Nephron (organoid): ENCODE measurements at regions not wholly inside any gene's neighbourhood (a gene's known extent, or its start where the extent isn't known, plus 50 kb on each side); places are given as distances from the start of the nearest gene placed in this dataset.
"Not testable (repeated sequence)": the region's sequence is repeated elsewhere in the genome, so short reads cannot be mapped to it uniquely, and the experiment has no call there.

Source experiments
- H3K27ac Mint-ChIP-seq, 3 experiments: 2 replicates each; pipeline ENCODE4 v1.8.0; 2020; ENCODE audit warnings: mixed read lengths in 3 of 3, mild to moderate bottlenecking in 2 of 3, moderate library complexity in 1 of 3
- H3K27me3 Mint-ChIP-seq: 2 replicates; pipeline ENCODE4 v1.8.0; 2021; ENCODE audit warnings: low read depth, mild to moderate bottlenecking, moderate library complexity, mixed read lengths
- H3K36me3 Mint-ChIP-seq: 2 replicates; pipeline ENCODE4 v1.8.0; 2020; ENCODE audit warnings: low read depth, mixed read lengths
- H3K4me1 Mint-ChIP-seq: 2 replicates; pipeline ENCODE4 v1.8.0; 2020; ENCODE audit warnings: mixed read lengths
- H3K4me3 Mint-ChIP-seq, 3 experiments: 2 replicates each; pipeline ENCODE4 v1.8.0; 2020; ENCODE audit warnings: mild to moderate bottlenecking in 3 of 3, mixed read lengths in 3 of 3, moderate library complexity in 2 of 3
- H3K9me3 Mint-ChIP-seq: 2 replicates; pipeline ENCODE4 v1.8.0; 2020; ENCODE audit warnings: mixed read lengths
- TF ChIP-seq, protein P1 (sequence below), 3 experiments: fragments of 200-600 bp; sonication (generic); IDR thresholded peaks; one replicate each; pipeline ENCODE4 v1.5.0; 2021; ENCODE audit warnings: antibody characterized with exemption in 3 of 3; ENCODE audit not compliant: unreplicated experiment in 3 of 3

DNA sequence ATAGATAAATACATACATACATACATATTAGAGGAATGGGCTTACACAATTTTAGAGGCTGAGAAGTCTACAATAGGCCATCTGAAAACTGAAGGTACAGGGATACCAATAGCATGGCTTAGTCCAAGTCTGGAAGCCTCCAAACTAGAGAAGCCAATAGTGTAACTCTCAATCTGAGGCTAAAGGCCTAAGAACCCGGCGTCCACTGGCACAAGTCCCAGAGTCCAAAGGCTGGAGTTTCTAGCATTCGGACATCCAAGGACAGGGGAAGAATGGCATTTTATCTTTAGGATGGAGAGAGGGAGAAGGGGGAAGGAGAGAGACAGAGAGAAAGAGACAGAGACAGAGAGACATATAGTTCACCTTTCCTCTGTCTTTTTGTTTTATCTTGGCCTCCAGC, 63.7 kb upstream of the SYT4 start:
- TF ChIP-seq, protein P1, sequence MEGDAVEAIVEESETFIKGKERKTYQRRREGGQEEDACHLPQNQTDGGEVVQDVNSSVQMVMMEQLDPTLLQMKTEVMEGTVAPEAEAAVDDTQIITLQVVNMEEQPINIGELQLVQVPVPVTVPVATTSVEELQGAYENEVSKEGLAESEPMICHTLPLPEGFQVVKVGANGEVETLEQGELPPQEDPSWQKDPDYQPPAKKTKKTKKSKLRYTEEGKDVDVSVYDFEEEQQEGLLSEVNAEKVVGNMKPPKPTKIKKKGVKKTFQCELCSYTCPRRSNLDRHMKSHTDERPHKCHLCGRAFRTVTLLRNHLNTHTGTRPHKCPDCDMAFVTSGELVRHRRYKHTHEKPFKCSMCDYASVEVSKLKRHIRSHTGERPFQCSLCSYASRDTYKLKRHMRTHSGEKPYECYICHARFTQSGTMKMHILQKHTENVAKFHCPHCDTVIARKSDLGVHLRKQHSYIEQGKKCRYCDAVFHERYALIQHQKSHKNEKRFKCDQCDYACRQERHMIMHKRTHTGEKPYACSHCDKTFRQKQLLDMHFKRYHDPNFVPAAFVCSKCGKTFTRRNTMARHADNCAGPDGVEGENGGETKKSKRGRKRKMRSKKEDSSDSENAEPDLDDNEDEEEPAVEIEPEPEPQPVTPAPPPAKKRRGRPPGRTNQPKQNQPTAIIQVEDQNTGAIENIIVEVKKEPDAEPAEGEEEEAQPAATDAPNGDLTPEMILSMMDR (IDR thresholded peaks at IDR 0.05; ENCODE audit: unreplicated experiment in 3 of 3), result no peak
- H3K36me3 Mint-ChIP-seq, result no peaks in the 10 kb centered on the region
- no peaks in the 10 kb centered on the region for H3K4me1 Mint-ChIP-seq
- no peaks in the 10 kb centered on the region for H3K27me3 Mint-ChIP-seq
- no peak overlapping the region for H3K4me3 Mint-ChIP-seq
- peaks cover 10% of the 10 kb centered on the region for H3K9me3 Mint-ChIP-seq
- no peak overlapping the region for H3K27ac Mint-ChIP-seq

DNA sequence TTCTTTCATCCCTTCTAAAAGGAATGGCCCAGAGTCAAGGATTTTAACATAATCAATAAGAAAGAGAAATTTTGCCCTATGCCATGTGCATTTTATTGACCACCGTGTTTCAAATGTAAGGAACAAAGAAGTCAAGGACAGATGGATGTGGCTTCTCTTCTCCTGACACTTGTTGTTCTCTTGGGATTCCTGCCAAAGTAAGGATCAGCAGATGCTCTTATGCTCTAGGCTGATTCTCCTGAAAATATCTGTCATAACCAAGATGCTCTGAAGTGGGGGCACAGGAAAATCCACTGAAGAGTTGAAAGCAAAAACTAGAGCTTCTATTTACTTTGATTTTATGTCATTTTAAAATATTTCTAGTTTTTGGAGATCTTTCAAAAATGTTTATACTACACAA, 72.9 kb upstream of the SYT4 start:
- Mint-ChIP-seq H3K27me3 (no peaks in the 10 kb centered on the region), H3K9me3 (no peaks in the 10 kb centered on the region), H3K27ac (no peak overlapping the region), H3K4me1 (no peaks in the 10 kb centered on the region), H3K4me3 (no peak overlapping the region), H3K36me3 (no peaks in the 10 kb centered on the region)
- TF ChIP-seq, protein P1 (IDR thresholded peaks at IDR 0.05; ENCODE audit: unreplicated experiment in 3 of 3), result no peak

DNA sequence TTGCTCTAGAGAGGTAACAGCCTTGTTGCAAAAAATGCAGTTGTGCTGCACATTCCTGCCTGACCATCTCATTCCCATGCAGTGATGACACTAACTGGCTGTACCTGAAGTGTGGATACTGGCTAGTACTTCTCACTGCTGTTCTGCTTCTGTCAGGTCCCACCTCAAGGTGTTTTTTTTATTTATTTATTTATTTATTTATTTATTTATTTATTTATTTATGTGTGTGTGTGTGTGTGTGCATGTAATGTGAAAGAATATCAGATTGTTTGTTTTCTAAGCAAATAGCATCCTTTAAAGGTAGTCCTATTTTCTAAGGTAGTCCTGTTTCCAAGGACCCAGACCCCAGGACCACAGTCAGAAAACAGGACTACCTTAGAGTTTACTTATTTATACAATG, 87.2 kb upstream of the SYT4 start:
- Mint-ChIP-seq H3K9me3 (peaks cover 3% of the 10 kb centered on the region), H3K27me3 (peaks cover 7% of the 10 kb centered on the region), H3K4me1 (no peaks in the 10 kb centered on the region), H3K4me3 (no peak overlapping the region), H3K36me3 (no peaks in the 10 kb centered on the region), H3K27ac (no peak overlapping the region)
- TF ChIP-seq, protein P1 (IDR thresholded peaks at IDR 0.05; ENCODE audit: unreplicated experiment in 3 of 3), result no peak

DNA sequence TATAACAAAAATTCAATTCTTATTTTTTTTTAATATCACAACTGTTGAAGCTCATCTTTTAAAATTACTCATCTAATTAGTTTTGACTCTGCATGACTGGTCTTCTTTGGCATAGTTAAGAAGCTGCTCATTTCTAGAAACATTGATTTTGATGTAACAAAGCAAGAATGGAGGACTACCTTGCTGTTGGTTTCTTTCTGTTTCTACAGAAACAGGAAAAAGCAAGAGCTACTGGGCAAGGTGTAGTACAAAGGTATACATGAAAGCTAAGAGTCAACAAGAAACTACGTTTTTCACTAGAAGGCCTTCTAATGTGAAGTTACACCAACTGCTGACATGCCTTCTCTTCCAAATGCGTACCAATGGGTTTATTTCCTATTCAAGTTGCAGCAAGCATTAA, 90.6 kb upstream of the SYT4 start:
- no peaks in the 10 kb centered on the region for H3K4me1 Mint-ChIP-seq
- H3K9me3 Mint-ChIP-seq, result no peaks in the 10 kb centered on the region
- H3K4me3 Mint-ChIP-seq, result no peak overlapping the region
- no peak overlapping the region for H3K27ac Mint-ChIP-seq
- H3K36me3 Mint-ChIP-seq, result no peaks in the 10 kb centered on the region
- TF ChIP-seq, protein P1 (IDR thresholded peaks at IDR 0.05; ENCODE audit: unreplicated experiment in 3 of 3), result no peak
- H3K27me3 Mint-ChIP-seq, result no peaks in the 10 kb centered on the region

DNA sequence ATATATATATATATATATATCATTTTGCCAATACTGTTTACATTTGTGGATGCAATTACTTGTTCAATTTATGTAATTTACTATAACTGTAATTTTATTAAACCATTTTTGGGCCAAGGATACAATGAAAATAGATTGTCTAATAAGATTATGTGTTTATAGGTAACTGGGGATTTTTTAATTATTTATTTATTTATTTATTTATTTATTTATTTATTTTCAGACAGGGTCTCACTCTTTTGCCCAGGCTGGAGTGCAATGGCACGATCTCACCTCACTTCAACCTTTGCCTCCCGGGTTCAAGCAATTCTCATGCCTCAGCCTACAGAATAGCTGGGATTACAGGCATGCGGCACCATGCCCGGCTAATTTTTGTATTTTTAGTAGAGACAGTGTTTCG, 92.0 kb upstream of the SYT4 start:
- H3K4me3 Mint-ChIP-seq, result not testable (repeated sequence)

DNA sequence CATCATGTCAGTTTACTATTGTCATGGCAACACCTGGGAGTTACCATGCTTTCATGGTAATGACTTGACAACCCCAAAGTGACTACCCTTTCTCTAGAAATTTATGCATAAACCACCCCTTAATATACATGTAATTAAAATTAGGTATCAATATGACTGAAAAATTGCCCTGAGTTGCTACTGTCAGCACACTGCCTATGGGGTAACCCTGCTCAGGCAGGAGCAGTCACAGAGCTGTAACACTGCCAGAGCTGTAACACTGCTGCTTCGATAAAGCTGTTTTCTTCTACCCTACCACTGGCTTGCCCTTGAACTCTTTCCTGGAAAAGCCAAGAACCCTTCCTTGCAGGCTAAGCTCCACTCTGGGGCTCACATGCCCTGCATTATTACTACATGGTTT, 95.5 kb upstream of the SYT4 start:
- Mint-ChIP-seq H3K27me3 (no peaks in the 10 kb centered on the region), H3K4me1 (no peaks in the 10 kb centered on the region), H3K9me3 (no peaks in the 10 kb centered on the region), H3K27ac (no peak overlapping the region), H3K4me3 (no peak overlapping the region), H3K36me3 (no peaks in the 10 kb centered on the region)
- TF ChIP-seq, protein P1 (IDR thresholded peaks at IDR 0.05; ENCODE audit: unreplicated experiment in 3 of 3), result no peak

More for the DNA sequence above, 92.0 kb upstream of the SYT4 start:
- not testable (repeated sequence) for H3K4me1 Mint-ChIP-seq, H3K27me3 Mint-ChIP-seq, H3K27ac Mint-ChIP-seq, H3K36me3 Mint-ChIP-seq, H3K9me3 Mint-ChIP-seq
